ENCODE measurements at regions not wholly inside any gene's neighbourhood (a gene's known extent, or its start where the extent isn't known, plus 50 kb on each side); places are given as distances from the start of the nearest gene placed in this dataset.

- no peak for DNase-seq (ENCODE audit: low spot score)
Observed at GRCh38 chr18:28406533-28406932, 229.6 kb upstream of the CDH2 start.

DNA sequence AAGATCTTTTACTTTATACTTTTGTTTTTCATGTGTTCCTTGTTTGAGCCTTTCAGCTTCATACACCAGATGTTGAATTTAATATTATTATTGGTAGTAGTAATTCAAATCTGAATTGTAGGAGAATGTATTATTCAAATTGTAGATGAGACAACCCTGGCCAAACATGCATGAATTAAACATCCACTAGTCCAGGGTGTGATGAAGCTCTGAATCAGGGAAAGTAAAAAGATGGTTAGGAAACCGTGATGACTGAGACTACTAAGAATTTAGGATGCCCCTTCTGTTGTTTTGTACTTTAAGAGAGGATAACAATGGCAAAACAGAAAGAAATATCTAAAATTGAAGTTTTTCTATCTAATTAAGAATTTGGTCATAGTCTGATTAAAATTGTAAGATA, 227.8 kb upstream of the CDH2 start:
- DNase-seq (ENCODE audit: low spot score), result peak; percentile 40

GRCh38 chr18:28399781-28400362, 222.9 kb upstream of the CDH2 start:
- no peak for DNase-seq (ENCODE audit: low spot score)

DNA sequence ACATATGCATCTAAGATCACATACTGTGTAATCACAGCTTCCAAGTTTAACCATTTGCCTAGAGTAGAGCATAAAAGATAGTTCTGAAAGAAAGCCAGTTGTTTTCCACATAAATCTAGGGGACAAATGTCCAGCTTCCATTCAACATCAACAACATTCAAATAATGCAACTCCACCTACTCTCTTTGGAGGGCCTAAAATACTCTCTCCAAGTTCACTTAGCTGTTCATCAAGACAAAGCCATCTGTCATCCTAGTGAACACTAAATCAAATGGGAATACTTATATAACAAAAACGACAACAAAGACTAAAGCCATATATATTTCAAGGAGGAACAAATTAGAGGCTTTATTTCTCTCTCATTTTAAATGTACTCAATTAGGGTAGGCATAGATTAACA, 221.5 kb upstream of the CDH2 start:
- DNase-seq (ENCODE audit: low spot score), result no peak

DNA sequence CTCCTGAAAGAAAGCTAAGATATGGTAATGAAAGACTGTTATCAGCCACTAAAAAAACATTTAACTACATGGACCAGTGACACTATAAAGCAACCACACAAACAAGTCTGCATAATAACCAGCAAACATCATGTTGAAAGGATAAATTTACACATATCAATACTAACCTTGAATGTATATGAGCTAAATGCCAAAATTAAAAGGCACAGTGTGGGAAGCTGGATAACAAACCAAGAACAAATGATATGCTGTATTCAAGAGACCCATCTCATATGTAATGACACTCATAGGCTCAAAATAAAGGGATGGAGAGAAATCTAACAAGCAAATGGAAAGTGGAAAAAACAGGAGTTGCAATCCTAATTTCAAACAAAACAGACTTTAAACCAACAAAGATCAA, 213.1 kb upstream of the CDH2 start:
- no peak for DNase-seq (ENCODE audit: low spot score)

- DNase-seq (ENCODE audit: low spot score), result no peak
Observed at GRCh38 chr18:28382215-28382879, 205.4 kb upstream of the CDH2 start.

DNA sequence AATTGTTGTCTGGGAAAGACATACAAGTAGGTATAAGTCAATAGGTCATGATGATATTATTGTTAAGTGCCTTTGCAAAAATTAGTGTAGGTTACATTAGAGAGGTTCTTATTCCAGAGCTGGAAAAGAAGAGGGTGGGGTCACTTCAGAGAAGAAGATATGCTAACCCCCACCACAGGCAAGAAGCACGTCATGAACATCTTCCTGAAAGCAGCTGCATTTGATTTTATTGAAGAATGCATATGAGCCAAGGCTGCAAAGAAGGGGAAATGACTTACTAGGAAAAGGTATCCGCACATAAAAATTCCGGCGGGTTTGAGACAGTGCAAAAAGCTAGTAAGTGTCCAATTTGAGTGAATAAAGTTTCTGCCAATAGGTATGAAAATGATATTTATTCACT, 195.3 kb upstream of the CDH2 start:
- peak; percentile 22 for DNase-seq (ENCODE audit: low spot score)

DNA sequence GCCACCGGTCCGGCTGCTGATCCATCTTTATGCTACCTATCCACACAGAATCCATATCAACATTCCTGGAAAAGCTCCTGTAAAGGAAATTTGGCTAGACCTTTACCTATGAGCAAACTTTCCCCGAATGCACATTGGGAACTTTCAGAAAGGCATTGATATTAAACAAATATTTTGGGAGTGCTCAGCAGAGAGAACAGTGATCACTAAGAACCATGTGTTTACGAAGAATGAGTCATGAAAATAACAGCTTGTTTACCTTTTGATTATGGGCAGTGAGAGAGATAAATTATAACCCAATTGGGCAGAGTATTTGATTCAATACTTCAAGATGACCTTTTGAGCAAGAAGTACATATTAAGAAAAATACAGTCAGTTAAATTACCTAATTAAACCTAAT, 189.7 kb upstream of the CDH2 start:
- no peak for DNase-seq (ENCODE audit: low spot score)

GRCh38 chr18:28365411-28365831, 188.5 kb upstream of the CDH2 start:
- DNase-seq (ENCODE audit: low spot score), result peak; percentile 12

DNA sequence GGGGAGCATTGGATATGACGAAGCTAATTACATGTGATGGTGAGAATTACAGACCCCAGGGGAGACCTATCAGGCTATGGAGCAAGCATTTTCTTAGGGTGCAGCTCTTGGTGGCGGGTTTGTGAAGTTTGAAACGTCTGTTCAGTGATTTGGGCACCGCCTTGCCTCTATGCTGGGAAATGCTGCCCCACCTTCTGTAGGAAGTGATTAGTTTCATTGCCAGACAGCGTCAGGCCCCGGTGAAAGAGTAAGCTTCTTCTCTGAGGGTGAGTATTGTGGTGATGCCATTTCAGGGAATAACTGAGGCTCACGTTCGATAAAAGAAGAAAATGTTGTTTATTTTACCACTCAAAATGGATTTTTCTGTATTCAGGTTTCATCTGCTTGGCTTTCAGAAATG, 186.2 kb upstream of the CDH2 start:
- no peak for DNase-seq (ENCODE audit: low spot score)

- no peak for DNase-seq (ENCODE audit: low spot score)
Observed at GRCh38 chr18:28359176-28359575, 182.2 kb upstream of the CDH2 start.

DNA sequence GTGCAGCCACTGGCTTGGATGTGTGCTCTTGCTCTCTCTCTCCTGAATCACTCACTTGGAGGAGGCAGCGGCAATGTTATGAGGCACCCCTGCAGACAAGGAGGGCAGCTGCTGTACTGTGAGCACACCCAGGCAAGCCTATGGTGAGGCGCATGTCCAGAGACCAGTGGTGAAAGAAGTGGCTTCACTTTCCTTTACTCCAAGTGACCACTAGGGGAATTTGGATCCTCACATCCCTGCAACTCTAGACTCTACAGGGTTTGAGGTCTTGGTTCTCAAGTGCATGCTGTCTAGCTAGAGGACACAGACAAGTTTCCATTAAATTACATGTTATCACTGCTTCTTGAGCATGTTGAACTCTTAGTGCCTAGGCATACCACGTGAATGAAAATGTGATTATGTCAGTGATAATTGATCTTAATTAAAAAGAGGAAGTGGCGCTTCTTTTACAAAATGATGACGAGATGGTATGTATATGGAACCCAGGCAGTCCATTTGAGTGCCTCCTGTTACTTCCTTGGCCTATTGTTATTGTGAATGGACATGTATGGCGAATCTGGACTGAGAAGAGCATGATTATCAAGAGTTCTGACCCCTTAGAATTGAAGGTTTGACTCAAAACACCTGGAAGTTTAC, 181.0 kb upstream of the CDH2 start:
- no peak for DNase-seq (ENCODE audit: low spot score)

GRCh38 chr18:28350821-28351220, 173.9 kb upstream of the CDH2 start:
- DNase-seq (ENCODE audit: low spot score), result no peak

DNA sequence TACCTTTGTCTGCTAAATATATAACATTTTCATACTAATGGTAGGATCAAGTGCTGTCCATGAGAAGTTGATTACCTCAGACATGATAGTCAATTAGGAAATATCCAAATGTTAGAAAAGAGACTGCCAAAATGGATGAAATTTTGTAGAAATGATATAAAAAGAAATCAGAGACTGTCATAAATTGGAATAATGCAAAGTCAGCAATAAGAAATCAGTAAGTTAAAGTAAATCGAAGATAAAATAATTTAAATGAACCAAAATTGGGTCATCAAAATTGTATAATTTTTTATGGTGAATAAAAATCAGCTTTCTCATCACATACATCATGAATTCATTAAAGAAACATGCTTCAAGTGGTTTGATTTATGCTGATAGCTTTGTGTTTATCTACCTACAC, 165.3 kb upstream of the CDH2 start:
- no peak for DNase-seq (ENCODE audit: low spot score)

GRCh38 chr18:28338316-28338715, 161.4 kb upstream of the CDH2 start:
- no peak for DNase-seq (ENCODE audit: low spot score)

DNA sequence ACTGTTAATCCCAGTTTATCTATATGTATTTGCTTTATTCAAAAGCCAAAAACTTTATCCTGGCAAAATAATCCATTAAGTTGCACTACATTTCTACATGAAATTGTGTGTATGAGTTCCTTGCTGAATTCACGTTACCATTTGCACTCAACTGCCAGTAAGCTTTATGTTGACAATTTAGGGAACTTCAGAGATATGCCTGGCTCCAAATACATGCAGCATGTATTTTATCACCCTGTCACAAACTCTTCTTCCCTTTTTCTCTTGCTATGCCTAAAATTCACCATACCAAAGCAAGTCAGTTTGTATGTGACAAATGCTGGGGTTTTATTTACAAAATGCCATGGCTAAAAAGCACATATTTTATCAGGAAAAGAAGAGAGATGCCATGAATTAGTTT, 157.6 kb upstream of the CDH2 start:
- DNase-seq (ENCODE audit: low spot score), result no peak

- DNase-seq (ENCODE audit: low spot score), result no peak
Observed at GRCh38 chr18:28332071-28332470, 155.1 kb upstream of the CDH2 start.

- no peak for DNase-seq (ENCODE audit: low spot score)
Observed at GRCh38 chr18:28331551-28331950, 154.6 kb upstream of the CDH2 start.

GRCh38 chr18:28313602-28314001, 136.7 kb upstream of the CDH2 start:
- DNase-seq (ENCODE audit: low spot score), result no peak

- DNase-seq (ENCODE audit: low spot score), result no peak
Observed at GRCh38 chr18:28288784-28289183, 111.9 kb upstream of the CDH2 start.

GRCh38 chr18:28287146-28287545, 110.2 kb upstream of the CDH2 start:
- DNase-seq (ENCODE audit: low spot score), result no peak

- no peak for DNase-seq (ENCODE audit: low spot score)
Observed at GRCh38 chr18:28284132-28284531, 107.2 kb upstream of the CDH2 start.

DNA sequence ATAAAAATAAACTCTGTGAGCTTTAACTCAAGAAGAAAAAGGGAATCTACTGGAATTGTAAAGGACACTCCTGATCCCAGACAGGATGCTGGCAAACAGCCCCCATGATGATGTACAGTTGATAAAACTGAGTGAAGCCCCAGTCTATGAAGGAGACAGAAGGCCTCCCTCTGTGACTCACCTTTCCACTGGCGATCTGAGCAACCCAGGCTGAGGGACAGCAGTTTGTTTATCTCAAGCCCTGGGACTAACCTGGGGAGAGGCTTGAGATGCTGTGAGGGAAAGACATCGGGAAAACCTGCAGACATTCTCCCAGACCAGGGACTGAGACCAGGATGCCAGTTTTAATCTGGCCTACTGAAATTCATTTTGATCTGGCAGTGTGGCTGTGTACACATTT, 104.5 kb upstream of the CDH2 start:
- DNase-seq (ENCODE audit: low spot score), result no peak

DNA sequence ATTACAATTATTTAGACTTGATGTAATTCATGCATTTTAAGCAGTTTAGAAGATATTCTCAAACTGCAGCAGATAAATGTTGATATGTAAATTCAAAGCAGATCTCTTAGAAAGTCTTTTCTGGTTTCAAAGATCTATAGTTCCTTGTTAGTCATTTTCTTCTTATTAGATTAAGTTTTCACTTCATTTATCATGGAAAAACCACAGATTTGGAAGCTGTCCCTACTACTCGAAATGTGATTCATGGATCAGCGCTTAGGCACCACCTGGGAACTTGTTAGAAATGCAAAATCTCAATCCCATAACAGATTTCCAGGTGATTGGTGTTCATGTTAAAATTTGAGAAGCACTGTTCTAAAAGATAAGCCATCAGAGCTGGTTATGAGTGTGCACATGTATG, 92.8 kb upstream of the CDH2 start:
- no peak for DNase-seq (ENCODE audit: low spot score)

Measured in GM03348 (cell line).